Choroid plexus epithelial cell (primary cell): ENCODE measurements at regions not wholly inside any gene's neighbourhood (a gene's known extent, or its start where the extent isn't known, plus 50 kb on each side); places are given as distances from the start of the nearest gene placed in this dataset.

ENCODE experiments used
- DNase-seq: peaks from one replicate; pipeline ENCODE4 v3.0.0-alpha.2; 2010; ENCODE audit warnings: low read depth
- H3K4me3 ChIP-seq: 2 replicates; pipeline ENCODE4 v1.5.1; 2011; ENCODE audit warnings: low read depth, mild to moderate bottlenecking, control low read depth, low read length, moderate library complexity
- TF ChIP-seq, protein P1 (sequence below): conservative IDR thresholded peaks from 2 replicates; pipeline ENCODE4 v1.5.1; 2011; ENCODE audit warnings: low read depth, mild to moderate bottlenecking, control low read depth, inconsistent platforms, low read length, moderate library complexity

DNA sequence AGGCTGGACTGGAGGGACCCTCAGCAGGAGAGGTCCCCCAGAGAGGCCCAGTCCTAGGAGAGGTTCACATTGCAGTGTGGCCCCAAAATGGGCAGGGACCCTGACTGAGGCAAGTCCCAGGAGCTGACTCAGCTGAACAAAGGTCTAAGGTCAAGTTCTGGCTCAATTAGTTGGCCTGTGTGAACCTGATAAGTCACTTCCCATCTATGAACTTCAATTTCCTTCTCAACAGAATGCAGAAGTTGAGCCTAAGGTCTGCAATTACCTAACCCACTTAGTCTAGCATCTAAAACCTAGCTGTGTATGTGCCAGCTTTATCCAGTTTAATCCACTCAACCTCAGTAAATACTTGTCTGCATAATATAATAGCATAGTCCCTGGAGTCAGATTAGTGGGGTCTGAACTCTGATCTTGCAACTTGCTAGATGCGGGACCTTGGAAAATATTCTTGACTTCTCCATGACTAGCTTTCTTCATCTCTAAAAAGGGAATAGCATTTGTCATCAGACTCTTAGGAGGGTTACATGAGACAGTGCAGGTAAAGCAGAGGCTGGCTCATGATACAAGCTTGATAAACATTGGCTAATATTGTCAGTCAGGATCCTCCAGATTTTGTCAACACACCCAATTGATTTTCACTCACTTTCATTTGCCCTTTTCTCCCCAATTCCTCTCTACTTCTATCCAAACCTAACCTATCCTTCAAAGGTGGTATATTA is 465.5 kb downstream of the INSC start:
- TF ChIP-seq, protein P1, sequence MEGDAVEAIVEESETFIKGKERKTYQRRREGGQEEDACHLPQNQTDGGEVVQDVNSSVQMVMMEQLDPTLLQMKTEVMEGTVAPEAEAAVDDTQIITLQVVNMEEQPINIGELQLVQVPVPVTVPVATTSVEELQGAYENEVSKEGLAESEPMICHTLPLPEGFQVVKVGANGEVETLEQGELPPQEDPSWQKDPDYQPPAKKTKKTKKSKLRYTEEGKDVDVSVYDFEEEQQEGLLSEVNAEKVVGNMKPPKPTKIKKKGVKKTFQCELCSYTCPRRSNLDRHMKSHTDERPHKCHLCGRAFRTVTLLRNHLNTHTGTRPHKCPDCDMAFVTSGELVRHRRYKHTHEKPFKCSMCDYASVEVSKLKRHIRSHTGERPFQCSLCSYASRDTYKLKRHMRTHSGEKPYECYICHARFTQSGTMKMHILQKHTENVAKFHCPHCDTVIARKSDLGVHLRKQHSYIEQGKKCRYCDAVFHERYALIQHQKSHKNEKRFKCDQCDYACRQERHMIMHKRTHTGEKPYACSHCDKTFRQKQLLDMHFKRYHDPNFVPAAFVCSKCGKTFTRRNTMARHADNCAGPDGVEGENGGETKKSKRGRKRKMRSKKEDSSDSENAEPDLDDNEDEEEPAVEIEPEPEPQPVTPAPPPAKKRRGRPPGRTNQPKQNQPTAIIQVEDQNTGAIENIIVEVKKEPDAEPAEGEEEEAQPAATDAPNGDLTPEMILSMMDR = no peak
- DNase-seq = no peak
- H3K4me3 ChIP-seq = no peak overlapping the region

GRCh38 chr11:15580775-15581095 is 466.0 kb downstream of the INSC start:
- TF ChIP-seq, protein P1 = no peak
- no peak for DNase-seq
- H3K4me3 ChIP-seq = no peak overlapping the region

DNA sequence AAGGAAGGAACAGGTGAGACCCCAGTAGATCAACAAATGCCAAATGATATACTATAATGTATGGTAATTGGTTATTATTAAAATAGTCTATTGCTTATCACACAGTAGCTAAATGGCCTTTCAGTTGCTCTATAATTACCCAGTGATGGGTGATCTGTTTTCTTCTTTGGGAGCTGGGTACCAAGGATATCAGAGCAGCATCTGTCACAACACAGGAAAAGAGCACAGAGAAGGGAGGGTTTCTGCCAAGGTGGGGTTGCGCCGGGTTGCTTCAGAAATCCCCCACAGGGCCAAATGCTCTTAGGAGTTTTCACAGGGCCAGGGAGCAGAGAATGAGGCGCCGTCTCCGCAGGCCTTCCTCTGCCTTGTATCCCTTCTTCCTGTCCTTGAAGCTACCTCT is 469.4 kb downstream of the INSC start:
- TF ChIP-seq, protein P1 = no peak
- no peak overlapping the region for H3K4me3 ChIP-seq
- no peak for DNase-seq

DNA sequence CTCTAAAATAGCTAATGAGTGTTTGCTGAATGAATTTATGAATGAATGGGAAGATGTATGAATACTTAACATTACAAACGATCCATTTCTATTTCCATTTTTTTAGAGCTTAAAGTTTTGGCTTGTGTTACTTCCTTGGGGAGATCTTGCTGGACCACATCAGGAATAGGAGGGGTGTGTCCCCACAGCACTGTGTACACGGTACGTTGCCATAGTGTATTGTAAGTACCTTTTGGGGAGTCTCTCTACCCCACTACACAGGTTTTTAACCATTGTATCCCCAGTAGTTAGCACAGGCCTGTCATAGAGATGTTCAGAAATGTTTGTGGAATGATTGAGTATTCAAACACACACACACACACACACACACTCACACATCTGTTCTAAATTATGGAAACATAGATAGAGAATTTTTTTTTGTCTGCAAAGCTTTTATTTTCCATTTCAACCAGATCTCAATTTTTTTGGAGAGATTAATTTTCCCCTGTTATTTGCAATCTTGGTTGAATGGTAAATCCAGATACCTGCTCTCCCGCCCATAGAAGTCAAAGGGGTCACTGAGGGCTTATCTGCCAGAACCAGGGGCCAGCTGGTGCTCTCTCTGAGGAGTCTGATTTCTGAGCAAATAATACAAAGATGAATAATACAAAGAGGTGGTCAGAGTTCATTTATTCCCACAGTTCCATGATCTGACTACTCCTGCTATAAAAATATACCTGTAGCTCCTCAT is 471.0 kb downstream of the INSC start:
- TF ChIP-seq, protein P1 = no peak

GRCh38 chr11:15586741-15587473 is 472.2 kb downstream of the INSC start:
- TF ChIP-seq, protein P1 = no peak
- DNase-seq = no peak

More for the DNA sequence above, 471.0 kb downstream of the INSC start:
- DNase-seq = no peak
- no peak overlapping the region for H3K4me3 ChIP-seq

DNA sequence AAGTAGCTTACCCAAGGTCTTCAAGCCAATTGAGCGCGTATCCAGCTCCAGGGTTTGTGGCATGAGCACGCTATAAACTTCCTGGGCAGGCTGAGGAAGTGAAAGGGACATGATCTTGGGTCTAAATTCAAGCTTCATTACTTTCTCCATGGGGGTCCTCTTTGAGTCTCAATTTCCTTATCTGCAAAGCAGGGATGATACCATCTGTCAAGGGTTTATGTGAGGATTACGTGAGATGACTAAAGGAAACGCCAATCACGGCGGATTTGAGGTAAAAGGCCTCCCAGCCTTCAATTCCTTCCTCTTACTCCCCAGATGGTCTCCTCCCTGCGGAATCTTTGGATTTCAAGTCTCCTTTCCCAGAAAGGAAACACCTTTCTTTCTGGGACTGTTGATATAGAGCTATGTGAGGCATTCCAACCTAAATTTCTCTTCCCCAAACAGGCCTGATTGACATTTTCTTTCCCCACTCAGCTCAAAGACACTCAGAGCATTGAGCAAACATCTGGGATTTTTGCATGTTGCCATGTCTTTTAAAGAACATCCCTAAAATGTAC is 474.4 kb downstream of the INSC start:
- TF ChIP-seq, protein P1 = no peak
- no peak for DNase-seq
- H3K4me3 ChIP-seq = no peak overlapping the region

More at GRCh38 chr11:15586741-15587473, 472.2 kb downstream of the INSC start:
- H3K4me3 ChIP-seq = no peak overlapping the region
